Activated CD4-positive, alpha-beta T cell treated with anti-CD3 and anti-CD28 coated beads, Interleukin-2, amount 50 U/mL, for 16 hours (primary cell): ENCODE measurements at regions not wholly inside any gene's neighbourhood (a gene's known extent, or its start where the extent isn't known, plus 50 kb on each side); places are given as distances from the start of the nearest gene placed in this dataset.
"Not testable (repeated sequence)": the region's sequence is repeated elsewhere in the genome, so short reads cannot be mapped to it uniquely, and the experiment has no call there.

Source experiments
- DNase-seq: peaks from one replicate; pipeline ENCODE4 v3.0.0-alpha.2; 2020

DNA sequence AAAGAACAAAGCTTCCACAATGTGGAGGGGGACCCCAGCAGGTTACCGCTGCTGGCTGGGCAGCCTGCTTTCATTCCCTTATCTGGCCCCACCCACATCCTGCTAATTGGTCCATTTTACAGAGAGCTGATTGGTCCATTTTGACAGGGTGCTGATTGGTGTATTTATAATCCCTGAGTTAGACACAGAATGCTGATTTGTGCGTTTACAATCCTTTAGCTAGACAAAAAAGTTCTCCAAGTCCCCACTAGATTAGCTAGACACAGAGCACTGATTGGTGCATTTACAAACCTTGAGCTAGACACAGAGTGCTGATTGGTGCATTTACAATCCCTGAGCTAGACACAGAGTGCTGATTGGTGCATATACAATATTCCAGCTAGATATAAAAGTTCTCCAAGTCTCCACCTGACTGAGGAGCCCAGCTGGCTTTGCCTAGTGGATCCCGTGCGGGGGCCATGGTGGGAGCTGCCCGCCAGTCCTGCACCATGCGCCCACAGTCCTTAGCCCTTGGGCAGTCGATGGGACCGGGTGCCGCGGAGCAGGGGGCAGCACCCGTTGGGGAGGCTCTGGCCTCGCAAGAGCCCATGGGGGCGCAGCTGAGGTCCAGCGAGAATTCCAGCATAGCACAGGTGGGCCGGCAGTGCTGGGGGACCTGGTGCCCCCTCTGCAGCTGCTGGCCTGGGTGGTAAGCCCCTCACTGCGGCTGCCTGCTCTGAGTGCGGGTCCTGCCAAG lies 88.8 kb upstream of the MYLIP start:
- not testable (repeated sequence) for DNase-seq

DNA sequence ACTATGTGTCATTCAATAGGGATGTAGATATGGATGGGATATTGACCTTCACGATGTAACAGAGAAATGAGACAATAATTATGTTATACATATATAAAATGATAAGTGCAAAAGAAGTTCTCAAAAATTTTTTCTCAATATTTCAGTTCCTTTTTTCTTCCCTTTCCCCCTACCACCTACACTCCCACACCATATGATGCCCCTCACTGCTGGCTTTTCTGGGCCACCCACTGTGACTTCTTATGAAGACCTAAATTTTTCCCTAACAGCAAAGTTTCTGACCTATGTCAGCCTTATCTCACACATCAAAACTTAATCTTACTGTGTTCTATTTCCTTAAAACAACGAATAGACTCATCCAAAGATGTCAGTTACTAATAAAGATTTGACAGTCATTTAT lies 89.9 kb upstream of the MYLIP start:
- DNase-seq: no peak

DNA sequence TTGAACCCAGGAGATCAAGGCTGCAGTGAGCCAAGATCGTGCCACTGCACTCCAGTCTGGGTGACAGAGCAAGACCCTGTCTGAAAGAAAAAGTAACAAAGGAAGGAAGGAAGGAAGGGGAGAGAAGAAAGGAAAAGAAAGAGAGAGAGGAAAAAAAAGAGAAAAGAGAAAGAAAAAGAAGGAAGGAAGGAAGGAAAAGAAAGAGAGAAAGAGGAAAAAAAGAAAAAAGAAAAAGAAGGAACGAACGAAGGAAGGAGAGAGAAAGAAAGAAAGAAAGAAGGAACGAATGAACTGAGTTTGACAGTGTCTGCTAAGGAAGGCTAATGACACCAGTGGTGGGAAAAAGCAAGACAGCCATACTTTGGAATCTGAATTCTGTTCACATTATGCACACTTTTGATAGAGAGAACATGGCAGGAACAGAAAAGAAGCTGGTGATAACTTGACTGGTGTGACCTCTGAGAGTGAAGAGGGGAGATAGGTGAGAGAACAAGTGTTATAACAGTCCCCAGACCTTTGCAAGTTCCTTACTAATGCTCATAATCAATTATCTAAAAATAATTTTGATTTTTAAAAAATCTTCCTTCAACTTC lies 93.3 kb upstream of the MYLIP start:
- no peak for DNase-seq

DNA sequence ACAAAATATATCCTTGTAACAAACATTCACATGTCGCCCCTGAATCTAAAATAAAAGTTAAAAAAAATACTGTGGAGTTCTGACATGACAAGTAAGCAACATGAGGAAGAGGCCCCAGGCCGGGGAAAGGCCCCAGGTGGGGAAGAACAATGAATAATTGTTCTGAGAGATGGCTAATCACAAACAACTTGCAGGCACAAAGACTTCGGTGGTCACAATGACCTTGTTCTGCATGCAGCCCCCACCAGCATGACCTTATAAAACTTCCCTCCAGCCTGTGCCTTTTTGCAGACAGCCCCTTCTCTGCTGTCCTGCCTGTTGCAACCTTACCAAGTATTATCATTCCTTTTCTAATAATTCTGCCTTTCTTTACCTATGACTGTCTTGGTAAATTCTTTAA lies 95.7 kb upstream of the MYLIP start:
- DNase-seq: no peak

GRCh38 chr6:16031278-16031981 lies 97.5 kb upstream of the MYLIP start:
- no peak for DNase-seq

- no peak for DNase-seq
These were observed 99.9 kb upstream of the MYLIP start for GRCh38 chr6:16028966-16029365.

DNA sequence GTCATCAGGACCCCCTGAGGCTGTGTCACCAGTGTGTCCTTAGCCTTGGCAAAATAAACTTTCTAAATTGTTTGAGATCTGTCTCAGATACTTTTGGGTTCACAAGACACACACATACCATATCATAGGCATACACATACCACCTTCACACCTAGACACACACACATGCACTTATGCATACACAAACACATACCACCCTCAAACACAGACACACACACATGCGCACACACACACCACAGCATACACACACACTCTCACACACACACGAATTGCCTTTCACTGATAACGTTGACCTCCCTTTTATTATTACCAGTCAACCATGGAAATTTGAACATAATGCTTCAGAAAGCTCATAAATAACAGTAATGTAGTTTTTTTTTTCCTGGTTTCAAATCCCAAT lies 108.6 kb upstream of the MYLIP start:
- DNase-seq: no peak

GRCh38 chr6:16019462-16019861 lies 109.4 kb upstream of the MYLIP start:
- DNase-seq: no peak

- no peak for DNase-seq
These were observed 110.3 kb upstream of the MYLIP start for GRCh38 chr6:16018626-16019025.

DNA sequence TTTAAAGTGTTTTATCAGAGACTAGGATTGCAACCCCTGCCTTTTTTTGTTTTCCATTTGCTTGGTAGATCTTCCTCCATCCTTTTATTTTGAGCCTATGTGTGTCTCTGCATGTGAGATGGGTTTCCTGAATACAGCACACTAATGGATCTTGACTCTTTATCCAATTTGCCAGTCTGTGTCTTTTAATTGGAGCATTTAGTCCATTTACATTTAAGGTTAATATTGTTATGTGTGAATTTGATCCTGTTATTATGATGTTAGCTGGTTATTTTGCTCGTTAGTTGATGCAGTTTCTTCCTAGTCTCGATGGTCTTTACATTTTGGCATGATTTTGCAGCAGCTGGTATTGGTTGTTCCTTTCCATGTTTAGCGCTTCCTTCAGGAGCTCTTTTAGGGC lies 114.6 kb upstream of the MYLIP start:
- not testable (repeated sequence) for DNase-seq

GRCh38 chr6:16007146-16007545 lies 121.7 kb upstream of the MYLIP start:
- no peak for DNase-seq

GRCh38 chr6:16006681-16007080 lies 122.2 kb upstream of the MYLIP start:
- DNase-seq: no peak

GRCh38 chr6:16004934-16005679 lies 123.8 kb upstream of the MYLIP start:
- no peak for DNase-seq

DNA sequence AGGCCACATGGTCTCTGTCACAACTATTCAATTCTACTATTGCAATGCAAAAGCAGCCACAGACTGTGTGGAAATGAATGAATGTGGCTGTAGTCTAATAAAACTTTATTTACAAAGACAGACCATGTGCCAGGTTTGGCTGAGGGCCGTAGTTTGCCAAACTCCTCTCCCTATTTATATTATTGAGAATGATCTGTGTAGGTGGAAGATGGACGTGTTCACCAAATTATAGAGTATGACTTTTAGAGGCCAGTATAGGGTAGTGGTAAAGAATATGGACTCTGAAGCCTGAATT lies 125.7 kb upstream of the MYLIP start:
- no peak for DNase-seq

DNA sequence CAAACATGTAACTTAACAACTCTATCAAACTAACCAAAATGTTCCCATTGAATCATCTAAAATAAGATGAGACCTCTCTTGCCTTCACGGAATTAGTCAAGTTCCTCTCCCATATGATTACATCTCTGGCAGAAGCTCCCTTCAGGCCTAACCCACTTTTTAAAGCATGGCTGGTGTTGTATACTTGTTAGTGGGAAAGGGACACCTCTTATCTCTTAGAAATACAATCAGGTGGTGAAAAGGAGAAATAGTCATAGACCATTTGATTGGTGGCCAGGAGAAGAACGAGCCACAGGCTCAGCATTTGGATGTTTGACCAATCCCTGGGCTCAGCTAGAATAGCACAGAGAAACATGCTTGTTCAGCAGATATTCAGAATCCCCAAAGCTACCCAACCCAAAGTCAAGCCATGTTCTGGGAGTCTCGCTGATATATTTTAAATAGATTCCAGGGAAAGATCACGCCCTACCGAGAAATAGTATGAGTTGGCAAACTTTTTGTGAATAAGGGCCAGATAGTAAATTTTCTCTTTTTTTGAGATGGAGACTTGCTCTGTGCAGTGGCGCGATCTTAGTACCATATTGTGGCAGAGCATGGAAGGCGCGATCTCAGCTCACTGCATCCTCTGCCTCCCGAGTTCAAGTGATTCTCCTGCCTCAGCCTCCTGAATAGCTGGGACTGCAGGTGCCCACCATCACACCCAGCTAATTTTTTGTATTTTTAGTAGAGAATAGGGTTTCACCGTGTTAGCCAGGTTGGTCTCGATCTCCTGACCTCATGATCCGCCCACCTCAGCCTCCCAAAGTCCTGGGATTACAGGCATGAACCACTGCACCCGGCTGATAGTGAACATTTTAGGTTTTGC lies 126.3 kb upstream of the MYLIP start:
- DNase-seq: no peak

GRCh38 chr6:16001158-16001557 lies 127.7 kb upstream of the MYLIP start:
- DNase-seq: no peak

DNA sequence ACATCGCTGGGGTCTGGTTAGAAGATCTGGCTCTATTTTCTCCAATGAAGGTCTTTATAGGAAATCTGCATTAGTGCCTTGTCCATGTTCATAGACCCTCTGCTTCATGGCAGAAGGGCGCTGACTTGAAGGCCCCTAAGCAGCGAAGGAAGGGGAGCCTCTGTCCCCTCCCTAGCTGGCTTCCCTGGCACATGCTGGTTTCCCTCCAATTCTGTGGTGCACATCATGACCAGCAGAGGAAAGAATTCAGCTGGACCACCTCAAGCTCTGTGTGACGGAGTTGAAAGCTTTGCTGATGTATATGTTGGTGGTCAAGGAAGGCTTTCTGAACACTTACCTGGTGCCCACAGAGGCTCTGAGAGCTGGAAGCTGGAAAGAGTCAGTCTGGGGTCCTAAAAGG lies 129.7 kb upstream of the MYLIP start:
- DNase-seq: no peak

DNA sequence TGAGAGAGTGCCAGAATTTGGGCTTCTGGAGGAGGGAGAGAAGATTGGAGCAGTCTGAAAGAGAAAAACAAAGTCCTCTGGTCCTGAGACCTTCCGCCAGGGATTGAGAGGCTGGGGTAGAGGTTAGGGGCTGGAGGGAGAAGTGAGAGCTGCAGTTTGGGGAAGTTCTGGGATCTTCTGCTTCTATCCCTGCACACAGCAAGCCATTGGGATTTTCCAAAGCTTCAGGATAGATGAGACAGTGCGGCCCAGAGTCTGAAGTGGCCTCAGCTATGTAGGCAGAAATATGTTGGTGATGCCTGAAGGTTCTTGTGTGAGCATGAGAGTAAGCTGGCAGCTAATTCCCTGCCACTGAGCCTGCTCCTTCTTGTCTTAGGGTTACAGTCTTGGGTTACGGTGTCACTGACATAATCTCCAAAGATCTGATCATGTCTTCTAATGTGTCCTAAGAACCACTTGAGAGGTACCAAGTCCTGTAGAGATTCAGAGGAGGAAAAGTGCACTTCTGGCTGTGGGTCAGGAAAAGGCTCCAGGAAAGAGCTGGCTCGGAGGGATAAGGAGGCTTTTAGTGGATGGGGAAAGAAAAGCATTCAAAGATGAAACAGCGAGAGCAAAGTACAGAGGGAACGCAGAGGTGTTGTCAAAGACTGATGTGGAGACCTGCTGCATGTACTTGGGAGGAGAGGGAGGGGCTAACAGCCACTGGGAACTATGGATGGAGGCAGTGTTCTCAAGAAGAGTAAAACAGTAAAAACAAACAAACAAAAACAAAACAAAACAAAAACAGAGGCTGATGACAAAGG lies 131.1 kb upstream of the MYLIP start:
- DNase-seq: no peak

GRCh38 chr6:15996030-15996429 lies 132.9 kb upstream of the MYLIP start:
- DNase-seq: no peak

DNA sequence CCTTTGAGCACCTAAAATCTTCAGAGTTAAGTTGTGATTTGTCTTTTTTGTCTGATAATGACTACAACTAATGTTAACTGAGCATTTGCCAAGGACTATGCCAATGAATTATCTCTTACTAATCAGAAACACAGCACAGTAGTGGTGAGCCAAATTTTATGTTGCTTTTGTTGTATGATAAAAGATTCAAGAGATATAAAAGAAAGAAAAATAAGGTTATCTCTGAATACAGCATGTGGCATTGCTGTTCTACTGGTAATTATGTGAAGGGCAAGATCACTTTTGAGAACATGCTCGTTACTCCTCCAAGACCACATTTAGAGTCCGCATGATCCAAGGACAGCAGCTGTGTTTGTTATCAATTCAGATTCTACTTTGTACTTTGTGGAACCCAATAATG lies 133.4 kb upstream of the MYLIP start:
- DNase-seq: no peak

- no peak for DNase-seq
These were observed 133.9 kb upstream of the MYLIP start for GRCh38 chr6:15994814-15995459.
